Karpas-422 (cell line): ENCODE measurements at regions not wholly inside any gene's neighbourhood (a gene's known extent, or its start where the extent isn't known, plus 50 kb on each side); places are given as distances from the start of the nearest gene placed in this dataset.
"Not testable (repeated sequence)": the region's sequence is repeated elsewhere in the genome, so short reads cannot be mapped to it uniquely, and the experiment has no call there.

Experiments
- DNase-seq: peaks from one replicate; pipeline ENCODE4 v3.0.0-alpha.2; 2015
- H2AFZ ChIP-seq: fragments of 200-600 bp; sonication (generic); 2 replicates; pipeline ENCODE4 v1.6.1; 2014; ENCODE audit warnings: antibody characterized with exemption, low read length, mixed read lengths
- H3K27ac ChIP-seq: fragments of 200-600 bp; sonication (generic); 2 replicates; pipeline ENCODE4 v1.5.1; 2014; ENCODE audit warnings: mild to moderate bottlenecking, low read length, moderate library complexity
- H3K27me3 ChIP-seq: fragments of 200-600 bp; sonication (generic); 2 replicates; pipeline ENCODE4 v1.6.1; 2014; ENCODE audit warnings: low read length, mixed read lengths
- H3K36me3 ChIP-seq: fragments of 200-600 bp; sonication (generic); 2 replicates; pipeline ENCODE4 v1.6.1; 2014; ENCODE audit warnings: low read length, mixed read lengths; ENCODE audit not compliant: insufficient read depth
- H3K4me1 ChIP-seq: fragments of 200-600 bp; sonication (generic); 2 replicates; pipeline ENCODE4 v1.6.1; 2014; ENCODE audit warnings: mild to moderate bottlenecking, low read length, mixed read lengths
- H3K4me2 ChIP-seq: fragments of 200-600 bp; sonication (generic); 2 replicates; pipeline ENCODE4 v1.6.1; 2014; ENCODE audit warnings: low read length, low read depth, mild to moderate bottlenecking; ENCODE audit not compliant: poor library complexity, severe bottlenecking
- H3K4me3 ChIP-seq: fragments of 200-600 bp; sonication (generic); 2 replicates; pipeline ENCODE4 v1.5.1; 2014; ENCODE audit warnings: mild to moderate bottlenecking, antibody characterized with exemption, low read length, mixed read lengths
- H3K79me2 ChIP-seq: fragments of 200-600 bp; sonication (generic); 2 replicates; pipeline ENCODE4 v1.6.1; 2014; ENCODE audit warnings: mild to moderate bottlenecking, low read length, mixed read lengths
- H3K9ac ChIP-seq: fragments of 200-600 bp; sonication (generic); 2 replicates; pipeline ENCODE4 v1.6.0; 2014; ENCODE audit warnings: low read length
- H3K9me2 ChIP-seq: fragments of 200-600 bp; sonication (generic), shearing (Covaris generic); replicated peaks from 2 replicates; pipeline ENCODE4 v1.6.0; 2014; ENCODE audit warnings: mild to moderate bottlenecking, low read length, moderate library complexity; ENCODE audit not compliant: insufficient read depth
- H3K9me3 ChIP-seq: fragments of 300-700, 200-600 bp; sonication (generic); 2 replicates; pipeline ENCODE4 v1.6.1; 2014; ENCODE audit warnings: low read length, mixed read lengths
- H4K20me1 ChIP-seq: fragments of 200-600 bp; sonication (generic); 2 replicates; pipeline ENCODE4 v1.6.1; 2014; ENCODE audit warnings: mild to moderate bottlenecking, antibody characterized with exemption, low read length, low read depth; ENCODE audit not compliant: insufficient read depth

DNA sequence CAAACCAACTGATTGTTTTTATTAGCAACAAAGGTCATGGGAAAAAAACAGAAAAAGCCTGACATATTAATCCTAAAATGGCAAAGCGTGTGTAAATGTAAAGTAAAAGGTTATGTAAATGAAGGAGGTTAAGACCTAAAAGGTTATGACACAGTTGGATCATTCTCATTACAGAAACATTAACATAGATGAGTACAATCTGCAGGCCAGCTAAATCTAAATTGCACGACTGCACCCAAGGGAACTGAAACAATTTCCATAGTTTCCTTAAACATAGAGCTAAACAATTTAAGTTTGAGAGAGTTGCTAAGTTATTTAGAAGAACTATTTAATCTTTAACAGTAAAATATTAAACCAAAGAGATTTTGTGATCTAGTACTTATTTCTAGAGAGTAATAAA is 151.6 kb upstream of the UBE2E3 start:
- Histone ChIP-seq H3K27me3 (0 out of 2 replicates have a peak, but pooled peaks cover 2% of the 10 kb centered on the region), H3K9me3 (no peaks in the 10 kb centered on the region), H3K9me2 (no peaks in the 10 kb centered on the region), H3K79me2 (no peaks in the 10 kb centered on the region), H3K27ac (no peak overlapping the region), H4K20me1 (no peaks in the 10 kb centered on the region), H3K4me3 (no peak overlapping the region), H3K9ac (no peak overlapping the region), H3K36me3 (no peaks in the 10 kb centered on the region), H3K4me2 (peak overlapping the region; percentile 14), H2AFZ (no peak overlapping the region), H3K4me1 (peaks cover 36% of the 10 kb centered on the region)
- DNase-seq, result no peak

GRCh38 chr2:180823546-180824141 is 156.8 kb upstream of the UBE2E3 start:
- H3K79me2 ChIP-seq, result no peaks in the 10 kb centered on the region
- H3K4me1 ChIP-seq, result peaks cover 40% of the 10 kb centered on the region
- H2AFZ ChIP-seq, result peak overlapping the region; percentile 41; the same call in 1 of the 2 replicates
- no peaks in the 10 kb centered on the region for H3K9me3 ChIP-seq
- no peaks in the 10 kb centered on the region for H3K9me2 ChIP-seq
- H3K27me3 ChIP-seq, result 0 out of 2 replicates have a peak, but pooled peaks cover 2% of the 10 kb centered on the region
- peak overlapping the region; percentile 24; the same call in 1 of the 2 replicates for H3K4me3 ChIP-seq
- peak; percentile 59 for DNase-seq
- H4K20me1 ChIP-seq, result no peaks in the 10 kb centered on the region
- H3K9ac ChIP-seq, result peak overlapping the region; percentile 40
- H3K27ac ChIP-seq, result peak overlapping the region; percentile 81
- H3K4me2 ChIP-seq, result peak overlapping the region; percentile 39
- H3K36me3 ChIP-seq, result no peaks in the 10 kb centered on the region

DNA sequence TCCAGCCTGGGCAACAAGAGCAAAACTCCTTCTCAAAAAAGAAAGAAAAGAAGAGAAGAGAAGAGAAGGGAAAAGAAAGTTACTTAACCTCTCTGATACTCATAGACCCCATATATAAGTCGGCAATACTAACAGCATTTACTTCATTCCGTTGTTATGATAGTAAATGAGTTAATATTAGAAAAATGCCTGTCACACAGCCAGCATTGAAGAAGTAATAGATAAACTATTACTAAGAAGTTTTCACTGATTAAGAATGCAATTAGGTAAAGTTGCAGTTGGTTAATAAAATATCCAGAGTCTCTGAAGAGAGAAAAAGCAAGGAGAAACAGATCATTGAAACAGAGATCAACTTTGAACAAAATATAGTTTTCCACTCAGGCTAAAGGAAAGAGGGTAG is 161.3 kb upstream of the UBE2E3 start:
- H2AFZ ChIP-seq, result no peak overlapping the region
- no peaks in the 10 kb centered on the region for H3K79me2 ChIP-seq
- H3K36me3 ChIP-seq, result no peaks in the 10 kb centered on the region
- H3K4me2 ChIP-seq, result no peak overlapping the region
- H3K9me2 ChIP-seq, result no peaks in the 10 kb centered on the region
- no peaks in the 10 kb centered on the region for H4K20me1 ChIP-seq
- DNase-seq, result no peak
- no peak overlapping the region for H3K27ac ChIP-seq
- H3K4me1 ChIP-seq, result peaks cover 19% of the 10 kb centered on the region
- H3K27me3 ChIP-seq, result no peaks in the 10 kb centered on the region
- no peaks in the 10 kb centered on the region for H3K9me3 ChIP-seq
- no peak overlapping the region for H3K4me3 ChIP-seq
- no peak overlapping the region for H3K9ac ChIP-seq

DNA sequence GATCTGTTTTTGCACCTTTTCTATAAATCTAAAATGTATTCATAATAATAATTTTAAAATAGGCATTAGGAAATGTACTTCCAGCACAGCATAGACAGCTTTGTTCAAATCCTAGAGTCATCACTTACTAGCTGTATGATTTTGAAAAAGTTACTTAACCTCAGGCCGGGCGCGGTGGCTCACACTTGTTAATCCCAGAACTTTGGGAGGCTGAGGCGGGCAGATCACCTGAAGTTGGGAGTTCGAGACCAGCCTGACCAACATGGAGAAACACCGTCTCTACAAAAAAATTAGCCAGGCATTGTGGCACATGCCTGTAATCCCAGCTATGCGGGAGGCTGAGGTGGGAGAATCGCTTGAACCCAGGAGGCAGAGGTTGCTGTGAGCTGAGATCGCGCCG is 161.7 kb upstream of the UBE2E3 start:
- DNase-seq, H3K9ac ChIP-seq, H3K9me2 ChIP-seq, H3K9me3 ChIP-seq, H3K4me2 ChIP-seq, H4K20me1 ChIP-seq, H3K36me3 ChIP-seq, H3K4me3 ChIP-seq, H3K27me3 ChIP-seq, H3K79me2 ChIP-seq, H3K27ac ChIP-seq, H2AFZ ChIP-seq: not testable (repeated sequence)
- peaks cover 15% of the 10 kb centered on the region for H3K4me1 ChIP-seq

- Histone ChIP-seq H2AFZ (no peak overlapping the region), H3K27me3 (no peaks in the 10 kb centered on the region), H3K36me3 (no peaks in the 10 kb centered on the region), H3K9ac (no peak overlapping the region), H3K4me2 (no peak overlapping the region), H3K4me3 (no peak overlapping the region), H4K20me1 (no peaks in the 10 kb centered on the region), H3K79me2 (no peaks in the 10 kb centered on the region), H3K4me1 (no peaks in the 10 kb centered on the region), H3K9me3 (no peaks in the 10 kb centered on the region), H3K9me2 (no peaks in the 10 kb centered on the region), H3K27ac (no peak overlapping the region)
- no peak for DNase-seq
Observed at GRCh38 chr2:180799141-180799540, 181.3 kb upstream of the UBE2E3 start.

GRCh38 chr2:180790891-180791290 is 189.5 kb upstream of the UBE2E3 start:
- H2AFZ ChIP-seq, result no peak overlapping the region
- H3K9ac ChIP-seq, result no peak overlapping the region
- DNase-seq, result no peak
- H4K20me1 ChIP-seq, result no peaks in the 10 kb centered on the region
- no peak overlapping the region for H3K27ac ChIP-seq
- H3K4me2 ChIP-seq, result no peak overlapping the region
- no peaks in the 10 kb centered on the region for H3K9me3 ChIP-seq
- no peaks in the 10 kb centered on the region for H3K27me3 ChIP-seq
- no peaks in the 10 kb centered on the region for H3K79me2 ChIP-seq
- no peaks in the 10 kb centered on the region for H3K9me2 ChIP-seq
- no peaks in the 10 kb centered on the region for H3K4me1 ChIP-seq
- H3K36me3 ChIP-seq, result no peaks in the 10 kb centered on the region
- no peak overlapping the region for H3K4me3 ChIP-seq

GRCh38 chr2:180787330-180787729 is 193.1 kb upstream of the UBE2E3 start:
- no peak for DNase-seq
- Histone ChIP-seq H4K20me1 (no peaks in the 10 kb centered on the region), H3K9ac (no peak overlapping the region), H3K27ac (no peak overlapping the region), H3K4me2 (no peak overlapping the region), H3K79me2 (no peaks in the 10 kb centered on the region), H3K4me1 (no peaks in the 10 kb centered on the region), H3K27me3 (no peaks in the 10 kb centered on the region), H3K9me2 (no peaks in the 10 kb centered on the region), H3K36me3 (no peaks in the 10 kb centered on the region), H2AFZ (no peak overlapping the region), H3K9me3 (no peaks in the 10 kb centered on the region), H3K4me3 (no peak overlapping the region)

DNA sequence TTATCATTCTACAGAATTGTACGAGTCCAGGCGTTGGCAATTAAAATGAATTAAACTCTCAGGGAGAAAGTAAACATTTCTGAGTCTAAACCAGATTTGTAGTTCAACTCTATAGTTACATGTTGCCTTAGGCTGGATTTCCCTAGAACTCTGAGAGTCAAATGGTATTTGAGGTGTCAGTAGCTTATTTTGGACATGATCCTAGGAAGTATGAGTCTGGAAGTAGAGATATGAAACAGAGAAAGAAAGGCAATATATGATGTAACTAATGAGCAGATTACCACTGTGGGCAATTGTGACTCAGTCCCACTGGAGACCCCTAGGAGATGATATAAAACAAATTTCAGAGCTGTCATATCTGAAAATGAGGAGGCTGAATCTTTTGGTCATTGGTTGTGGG is 199.1 kb upstream of the UBE2E3 start:
- Histone ChIP-seq H3K4me2 (no peak overlapping the region), H4K20me1 (no peaks in the 10 kb centered on the region), H3K9me2 (no peaks in the 10 kb centered on the region), H3K36me3 (no peaks in the 10 kb centered on the region), H2AFZ (no peak overlapping the region), H3K27ac (no peak overlapping the region), H3K9me3 (no peaks in the 10 kb centered on the region), H3K4me1 (peaks cover 6% of the 10 kb centered on the region), H3K4me3 (no peak overlapping the region), H3K79me2 (no peaks in the 10 kb centered on the region), H3K9ac (no peak overlapping the region), H3K27me3 (no peaks in the 10 kb centered on the region)
- DNase-seq, result no peak
